Colonic mucosa (tissue), 4 donors: ENCODE measurements at regions not wholly inside any gene's neighbourhood (a gene's known extent, or its start where the extent isn't known, plus 50 kb on each side); places are given as distances from the start of the nearest gene placed in this dataset.

Source experiments
- DNase-seq: peaks from one replicate; pipeline ENCODE4 v3.0.0-alpha.2; 2020
- H3K27ac ChIP-seq: fragments of 200-600 bp; one replicate; pipeline ENCODE4 v1.8.0; 2021
- H3K27me3 ChIP-seq: fragments of 200-600 bp; one replicate; pipeline ENCODE4 v1.8.0; 2021
- H3K36me3 ChIP-seq: fragments of 200-600 bp; one replicate; pipeline ENCODE4 v1.8.0; 2021
- H3K4me1 ChIP-seq: fragments of 200-600 bp; one replicate; pipeline ENCODE4 v1.8.0; 2021; ENCODE audit warnings: mild to moderate bottlenecking
- H3K4me3 ChIP-seq: fragments of 200-600 bp; one replicate; pipeline ENCODE4 v1.8.0; 2021
- H3K9ac ChIP-seq, 2 donors: one replicate each; pipeline ENCODE4 v1.7.0; 2013; ENCODE audit warnings: control low read depth in 2 of 2, low read depth in 2 of 2, low read length in 2 of 2
- H3K9me3 ChIP-seq: fragments of 200-600 bp; one replicate; pipeline ENCODE4 v1.8.0; 2021
- intact Hi-C: fragments of 100-400 bp; cut with DNase I; formaldehyde crosslinking; loops from one replicate; pipeline ENCODE4 v1.14.1; 2022
- TF ChIP-seq, protein P1 (sequence below): fragments of 200-600 bp; IDR thresholded peaks from one replicate; pipeline ENCODE4 v1.8.0; 2022; ENCODE audit warnings: antibody characterized with exemption, mild to moderate bottlenecking
- donor health status: healthy.
- donor health status: DM: no; HTN: no; CAD: no.
- donor health status: DM: no; HTN: no; CAD: no.

DNA sequence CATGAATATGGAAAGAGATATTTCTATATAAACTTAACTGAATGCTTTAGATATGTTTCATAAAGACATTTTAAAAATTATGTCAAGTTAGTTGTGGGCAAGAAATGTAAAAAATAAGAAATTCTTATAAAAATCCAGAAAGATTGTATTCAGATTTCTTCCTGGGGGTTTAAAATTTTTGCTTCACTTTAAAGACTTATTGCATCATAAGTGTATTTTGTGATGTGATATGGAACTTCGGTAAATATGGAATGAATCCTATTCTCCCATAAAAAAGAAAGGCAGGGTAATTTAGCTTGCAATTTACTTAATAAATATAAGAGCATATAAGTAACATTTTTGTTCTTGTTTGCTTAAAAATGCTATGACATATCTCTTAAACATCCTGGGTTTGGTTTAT lies 104.8 kb upstream of the CWC22 start:
- TF ChIP-seq, protein P1, sequence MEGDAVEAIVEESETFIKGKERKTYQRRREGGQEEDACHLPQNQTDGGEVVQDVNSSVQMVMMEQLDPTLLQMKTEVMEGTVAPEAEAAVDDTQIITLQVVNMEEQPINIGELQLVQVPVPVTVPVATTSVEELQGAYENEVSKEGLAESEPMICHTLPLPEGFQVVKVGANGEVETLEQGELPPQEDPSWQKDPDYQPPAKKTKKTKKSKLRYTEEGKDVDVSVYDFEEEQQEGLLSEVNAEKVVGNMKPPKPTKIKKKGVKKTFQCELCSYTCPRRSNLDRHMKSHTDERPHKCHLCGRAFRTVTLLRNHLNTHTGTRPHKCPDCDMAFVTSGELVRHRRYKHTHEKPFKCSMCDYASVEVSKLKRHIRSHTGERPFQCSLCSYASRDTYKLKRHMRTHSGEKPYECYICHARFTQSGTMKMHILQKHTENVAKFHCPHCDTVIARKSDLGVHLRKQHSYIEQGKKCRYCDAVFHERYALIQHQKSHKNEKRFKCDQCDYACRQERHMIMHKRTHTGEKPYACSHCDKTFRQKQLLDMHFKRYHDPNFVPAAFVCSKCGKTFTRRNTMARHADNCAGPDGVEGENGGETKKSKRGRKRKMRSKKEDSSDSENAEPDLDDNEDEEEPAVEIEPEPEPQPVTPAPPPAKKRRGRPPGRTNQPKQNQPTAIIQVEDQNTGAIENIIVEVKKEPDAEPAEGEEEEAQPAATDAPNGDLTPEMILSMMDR: no peak
- Histone ChIP-seq H3K27ac (no peak overlapping the region), H3K36me3 (no peaks in the 10 kb centered on the region), H3K9ac (no peak overlapping the region), H3K4me1 (no peaks in the 10 kb centered on the region), H3K9me3 (no peaks in the 10 kb centered on the region), H3K27me3 (no peaks in the 10 kb centered on the region), H3K4me3 (no peak overlapping the region)
- no peak for DNase-seq
- intact Hi-C loops: no loop called here

DNA sequence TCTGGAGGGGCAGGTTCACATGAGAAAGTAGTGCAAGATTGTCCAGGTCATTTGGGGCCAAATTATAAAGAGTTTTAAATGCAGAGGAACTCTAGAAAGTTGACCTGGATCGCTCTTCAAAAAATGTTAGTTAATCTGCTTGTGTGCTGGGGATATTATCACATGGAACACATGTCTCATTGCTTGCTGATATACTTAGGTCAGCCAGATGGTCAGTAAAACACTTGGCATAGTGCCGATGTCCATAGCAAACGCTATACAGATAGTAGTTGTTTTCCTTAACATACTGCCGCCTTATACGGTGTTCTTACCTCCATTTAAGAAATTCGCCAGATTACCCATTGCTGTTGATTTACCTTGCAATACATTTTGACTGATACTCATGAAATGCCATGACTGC lies 103.4 kb upstream of the CWC22 start:
- Histone ChIP-seq H3K27me3 (no peaks in the 10 kb centered on the region), H3K4me1 (no peaks in the 10 kb centered on the region), H3K9me3 (no peaks in the 10 kb centered on the region), H3K36me3 (no peaks in the 10 kb centered on the region), H3K27ac (no peak overlapping the region), H3K4me3 (no peak overlapping the region), H3K9ac (no peak overlapping the region)
- TF ChIP-seq, protein P1: no peak
- no peak for DNase-seq
- intact Hi-C loops: no loop called here

DNA sequence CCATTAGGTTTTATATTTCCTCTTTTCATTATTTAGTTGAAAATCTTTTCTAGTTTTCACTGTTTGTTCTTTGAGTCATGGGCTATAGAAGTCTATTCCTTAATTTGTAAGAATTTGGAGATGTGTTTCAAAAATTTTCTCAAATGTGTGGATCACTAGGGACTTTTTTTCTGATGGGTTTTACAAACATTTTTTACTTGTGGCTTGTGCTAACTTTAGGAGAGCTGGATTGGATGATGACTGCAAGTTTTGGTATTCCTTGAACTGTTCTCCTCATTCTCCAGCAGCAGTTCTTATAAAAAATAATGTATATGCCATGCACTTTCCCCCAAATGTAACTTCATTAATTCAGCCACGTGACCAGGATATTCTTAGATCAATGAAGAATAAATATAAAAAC lies 94.7 kb upstream of the CWC22 start:
- Histone ChIP-seq H3K36me3 (no peaks in the 10 kb centered on the region), H3K4me3 (no peak overlapping the region), H3K9ac (no peak overlapping the region), H3K27me3 (no peaks in the 10 kb centered on the region), H3K27ac (no peak overlapping the region), H3K4me1 (no peaks in the 10 kb centered on the region), H3K9me3 (no peaks in the 10 kb centered on the region)
- TF ChIP-seq, protein P1: no peak
- no peak for DNase-seq
- intact Hi-C loops: no loop called here

DNA sequence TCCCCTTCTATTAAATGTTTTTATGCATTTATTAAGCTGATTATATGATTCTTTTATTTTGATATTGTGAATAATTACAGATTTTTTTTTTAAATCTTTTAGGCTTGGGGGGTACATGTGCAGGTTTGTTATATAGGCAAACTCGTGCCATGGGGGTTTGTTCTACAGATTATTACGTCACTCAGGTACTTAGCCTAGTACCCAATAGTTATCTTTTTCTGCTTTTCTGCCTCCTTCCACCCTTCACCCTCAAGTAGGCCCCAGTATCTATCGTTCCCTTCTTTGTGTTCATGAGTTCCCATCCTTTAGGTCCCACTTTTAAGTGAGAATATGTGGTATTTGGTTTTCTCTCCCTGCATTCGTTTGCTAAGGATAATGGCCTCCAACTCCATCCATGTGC lies 92.2 kb upstream of the CWC22 start:
- no peak overlapping the region for H3K4me3 ChIP-seq
- H3K9me3 ChIP-seq: no peaks in the 10 kb centered on the region
- no peak overlapping the region for H3K27ac ChIP-seq
- H3K4me1 ChIP-seq: no peaks in the 10 kb centered on the region
- TF ChIP-seq, protein P1: no peak
- H3K27me3 ChIP-seq: no peaks in the 10 kb centered on the region
- intact Hi-C loops: no loop called here
- no peak for DNase-seq
- no peak overlapping the region for H3K9ac ChIP-seq
- no peaks in the 10 kb centered on the region for H3K36me3 ChIP-seq

DNA sequence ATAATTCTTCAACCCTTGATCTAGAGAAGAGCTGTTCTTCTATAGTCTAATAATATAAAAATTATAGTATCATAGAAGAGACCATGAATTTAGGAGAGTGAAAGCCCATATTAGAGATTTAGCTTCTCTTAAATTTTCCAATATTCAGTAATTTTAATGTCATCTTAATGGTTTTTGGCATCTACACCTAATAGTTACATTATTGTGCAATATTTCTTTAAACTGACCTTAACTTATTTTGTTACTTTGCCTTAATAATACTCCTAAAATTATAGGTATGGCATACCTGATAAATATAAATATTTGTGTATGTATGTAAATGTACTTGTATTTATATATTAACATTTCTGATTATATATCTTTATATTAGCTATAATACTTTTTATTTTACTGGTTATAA lies 78.0 kb upstream of the CWC22 start:
- TF ChIP-seq, protein P1: no peak
- intact Hi-C loops: no loop called here
- H3K4me1 ChIP-seq: no peaks in the 10 kb centered on the region
- H3K27ac ChIP-seq: no peak overlapping the region
- H3K36me3 ChIP-seq: no peaks in the 10 kb centered on the region
- no peaks in the 10 kb centered on the region for H3K9me3 ChIP-seq
- H3K9ac ChIP-seq: no peak overlapping the region
- H3K4me3 ChIP-seq: no peak overlapping the region
- DNase-seq: no peak
- H3K27me3 ChIP-seq: no peaks in the 10 kb centered on the region

DNA sequence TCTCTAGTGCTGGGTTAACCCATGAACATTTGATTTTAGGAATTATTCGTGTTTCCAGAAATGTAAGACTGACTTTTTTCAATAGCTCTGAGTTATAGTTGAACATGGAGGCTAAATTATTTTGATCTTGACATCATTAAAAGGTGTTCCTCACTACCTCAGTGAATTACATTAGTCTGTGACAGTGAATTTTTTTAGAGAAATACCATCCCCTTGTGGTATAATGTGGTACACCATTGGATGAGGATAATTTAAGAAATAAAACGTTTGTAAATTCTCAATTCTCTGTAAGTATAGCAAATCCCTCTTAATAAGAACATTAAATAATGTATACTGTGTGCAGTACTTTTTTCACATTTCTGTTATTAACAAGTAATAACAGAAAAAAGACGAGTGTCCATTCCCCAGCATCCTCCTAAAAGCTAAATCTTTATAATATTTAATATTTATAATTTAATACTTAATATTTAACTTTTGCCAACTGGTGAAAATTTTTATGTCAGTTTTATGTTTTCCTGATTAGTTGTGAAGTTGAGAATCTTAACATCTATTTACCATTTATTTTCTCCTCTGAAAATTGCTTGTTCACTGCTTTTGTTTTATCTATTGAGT lies 70.3 kb upstream of the CWC22 start:
- H3K36me3 ChIP-seq: no peaks in the 10 kb centered on the region
- H3K27ac ChIP-seq: no peak overlapping the region
- peaks cover 4% of the 10 kb centered on the region for H3K27me3 ChIP-seq
- intact Hi-C loops: no loop called here
- no peak for DNase-seq
- H3K4me3 ChIP-seq: no peak overlapping the region
- H3K9ac ChIP-seq: no peak overlapping the region
- H3K9me3 ChIP-seq: no peaks in the 10 kb centered on the region
- H3K4me1 ChIP-seq: peaks cover 3% of the 10 kb centered on the region
- TF ChIP-seq, protein P1: peak; percentile 42
